Endodermal cell (in vitro differentiated cells): ENCODE measurements at regions not wholly inside any gene's neighbourhood (a gene's known extent, or its start where the extent isn't known, plus 50 kb on each side); places are given as distances from the start of the nearest gene placed in this dataset.

ENCODE experiments used
- DNase-seq: peaks from one replicate; pipeline ENCODE4 v3.0.0-alpha.2; 2017
- H3K27ac ChIP-seq: 2 replicates; pipeline ENCODE4 v1.5.1; 2013; ENCODE audit warnings: mild to moderate bottlenecking, low read depth, low read length, moderate library complexity
- H3K27me3 ChIP-seq: 2 replicates; pipeline ENCODE4 v1.6.1; 2013; ENCODE audit warnings: mild to moderate bottlenecking, low read length, moderate library complexity; ENCODE audit not compliant: insufficient read depth, control insufficient read depth, poor library complexity, severe bottlenecking
- H3K36me3 ChIP-seq: 2 replicates; pipeline ENCODE4 v1.7.0; 2013; ENCODE audit warnings: mild to moderate bottlenecking, low read length, moderate library complexity; ENCODE audit not compliant: control insufficient read depth, insufficient read depth
- H3K4me1 ChIP-seq: one replicate; pipeline ENCODE4 v1.7.0; 2013; ENCODE audit warnings: low read length; ENCODE audit not compliant: control insufficient read depth, insufficient read depth
- H3K4me3 ChIP-seq: 2 replicates; pipeline ENCODE4 v1.5.1; 2013; ENCODE audit warnings: mild to moderate bottlenecking, low read length, moderate library complexity
- H3K9ac ChIP-seq: 2 replicates; pipeline ENCODE4 v1.6.1; 2013; ENCODE audit warnings: mild to moderate bottlenecking, low read length, moderate library complexity; ENCODE audit not compliant: poor library complexity, severe bottlenecking; ENCODE audit errors: extremely low read depth
- H3K9me3 ChIP-seq: 2 replicates; pipeline ENCODE4 v1.6.1; 2013; ENCODE audit warnings: mild to moderate bottlenecking, low read length, moderate library complexity; ENCODE audit not compliant: control insufficient read depth
- H3K27ac Mint-ChIP-seq: 2 replicates; pipeline ENCODE4 v1.8.0; 2020; ENCODE audit warnings: mixed read lengths
- H3K27me3 Mint-ChIP-seq: 2 replicates; pipeline ENCODE4 v1.8.0; 2021; ENCODE audit warnings: mild to moderate bottlenecking, mixed read lengths; ENCODE audit not compliant: insufficient read depth
- H3K36me3 Mint-ChIP-seq: 2 replicates; pipeline ENCODE4 v1.8.0; 2020; ENCODE audit warnings: low read depth, mixed read lengths
- H3K4me1 Mint-ChIP-seq: 2 replicates; pipeline ENCODE4 v1.8.0; 2020; ENCODE audit warnings: mixed read lengths
- H3K4me3 Mint-ChIP-seq: 2 replicates; pipeline ENCODE4 v1.8.0; 2020; ENCODE audit warnings: mild to moderate bottlenecking, moderate library complexity, mixed read lengths
- H3K9me3 Mint-ChIP-seq: 2 replicates; pipeline ENCODE4 v1.8.0; 2020; ENCODE audit warnings: mild to moderate bottlenecking, mixed read lengths
- WGBS, 2 experiments: methylation state at CpG; one replicate each; pipeline versions ENCODE4 v1.1.5 to v1.1.7; 2013; ENCODE audit warnings: missing lambda C conversion rate in 2 of 2, mixed read lengths in 1 of 2; ENCODE audit not compliant: insufficient coverage in 1 of 2, insufficient read length in 1 of 2; 5-methylcytosine and 5-hydroxymethylcytosine counted together
- TF ChIP-seq, protein P1 (sequence below): fragments of 200-600 bp; sonication (generic); conservative IDR thresholded peaks from 2 replicates; pipeline ENCODE4 v1.5.0; 2021; ENCODE audit warnings: antibody characterized with exemption, mild to moderate bottlenecking

DNA sequence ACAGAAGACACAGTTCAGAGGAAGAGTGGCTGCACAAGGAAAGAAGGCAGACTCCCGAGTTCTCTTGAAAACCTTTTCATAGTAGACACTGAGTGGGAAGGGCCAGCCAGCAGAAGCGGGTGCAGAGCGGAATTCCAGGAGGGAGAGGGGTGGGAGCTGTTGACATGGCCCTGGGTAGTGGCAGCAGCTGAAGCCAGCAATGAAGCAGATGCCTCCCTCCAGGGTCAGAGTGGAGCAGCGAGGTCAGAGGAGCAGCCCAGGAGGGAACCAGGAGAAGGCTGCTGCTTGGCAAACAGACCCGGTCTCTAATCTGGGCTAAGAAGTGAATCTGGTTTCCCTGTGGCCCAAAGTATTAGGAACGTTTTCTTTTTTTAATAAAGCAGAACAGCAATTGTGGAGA, 73.9 kb upstream of the SPATA13 start:
- H3K27ac ChIP-seq, result peak overlapping the region; percentile 66
- Mint-ChIP-seq H3K9me3 (no peaks in the 10 kb centered on the region), H3K4me1 (peaks cover 27% of the 10 kb centered on the region), H3K27ac (no peak overlapping the region), H3K27me3 (no peaks in the 10 kb centered on the region), H3K36me3 (no peaks in the 10 kb centered on the region), H3K4me3 (no peak overlapping the region)
- no peaks in the 10 kb centered on the region for H3K27me3 ChIP-seq
- H3K4me1 ChIP-seq, result no peaks in the 10 kb centered on the region
- no peak for DNase-seq
- TF ChIP-seq, protein P1, sequence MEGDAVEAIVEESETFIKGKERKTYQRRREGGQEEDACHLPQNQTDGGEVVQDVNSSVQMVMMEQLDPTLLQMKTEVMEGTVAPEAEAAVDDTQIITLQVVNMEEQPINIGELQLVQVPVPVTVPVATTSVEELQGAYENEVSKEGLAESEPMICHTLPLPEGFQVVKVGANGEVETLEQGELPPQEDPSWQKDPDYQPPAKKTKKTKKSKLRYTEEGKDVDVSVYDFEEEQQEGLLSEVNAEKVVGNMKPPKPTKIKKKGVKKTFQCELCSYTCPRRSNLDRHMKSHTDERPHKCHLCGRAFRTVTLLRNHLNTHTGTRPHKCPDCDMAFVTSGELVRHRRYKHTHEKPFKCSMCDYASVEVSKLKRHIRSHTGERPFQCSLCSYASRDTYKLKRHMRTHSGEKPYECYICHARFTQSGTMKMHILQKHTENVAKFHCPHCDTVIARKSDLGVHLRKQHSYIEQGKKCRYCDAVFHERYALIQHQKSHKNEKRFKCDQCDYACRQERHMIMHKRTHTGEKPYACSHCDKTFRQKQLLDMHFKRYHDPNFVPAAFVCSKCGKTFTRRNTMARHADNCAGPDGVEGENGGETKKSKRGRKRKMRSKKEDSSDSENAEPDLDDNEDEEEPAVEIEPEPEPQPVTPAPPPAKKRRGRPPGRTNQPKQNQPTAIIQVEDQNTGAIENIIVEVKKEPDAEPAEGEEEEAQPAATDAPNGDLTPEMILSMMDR, result no peak
- WGBS, 2 experiments, result 83 to 88% methylated on average over 6 of the region's 6 CpGs
- no peaks in the 10 kb centered on the region for H3K36me3 ChIP-seq
- H3K9me3 ChIP-seq, result no peaks in the 10 kb centered on the region
- H3K4me3 ChIP-seq, result no peak overlapping the region
- H3K9ac ChIP-seq, result no peak overlapping the region

- Mint-ChIP-seq H3K9me3 (no peaks in the 10 kb centered on the region), H3K27me3 (no peaks in the 10 kb centered on the region), H3K4me3 (no peak overlapping the region), H3K4me1 (peaks cover 27% of the 10 kb centered on the region), H3K36me3 (no peaks in the 10 kb centered on the region), H3K27ac (no peak overlapping the region)
- TF ChIP-seq, protein P1, result no peak
- Histone ChIP-seq H3K27ac (no peak overlapping the region), H3K4me3 (no peak overlapping the region), H3K9me3 (no peaks in the 10 kb centered on the region), H3K9ac (no peak overlapping the region), H3K36me3 (no peaks in the 10 kb centered on the region), H3K27me3 (no peaks in the 10 kb centered on the region), H3K4me1 (no peaks in the 10 kb centered on the region)
- WGBS, 2 experiments, result 89 to 90% methylated on average over 5 to 7 of the region's 7 CpGs
- no peak for DNase-seq
These were observed 72.8 kb upstream of the SPATA13 start for GRCh38 chr13:24087605-24088225.

DNA sequence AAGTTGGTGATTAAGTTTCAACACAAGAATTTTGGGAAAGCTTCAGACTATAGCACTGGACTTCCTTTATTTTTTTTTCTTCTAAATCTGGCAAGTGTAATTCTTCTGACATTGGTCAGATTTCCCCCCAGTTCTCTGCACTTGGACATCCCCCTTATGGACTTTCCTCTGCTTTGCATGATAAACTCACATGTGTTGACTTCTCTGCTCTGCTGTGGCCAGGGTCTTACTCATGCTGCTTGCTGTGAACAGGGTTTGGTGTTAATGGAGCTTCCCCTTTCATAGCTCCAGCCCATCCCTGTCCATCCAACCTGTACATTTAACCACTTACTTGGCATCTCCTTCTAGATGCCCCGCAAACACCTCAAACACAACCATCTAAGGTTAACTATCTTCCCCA, 70.5 kb upstream of the SPATA13 start:
- Histone ChIP-seq H3K9ac (no peak overlapping the region), H3K9me3 (no peaks in the 10 kb centered on the region), H3K27ac (no peak overlapping the region), H3K4me3 (no peak overlapping the region), H3K4me1 (no peaks in the 10 kb centered on the region), H3K27me3 (no peaks in the 10 kb centered on the region), H3K36me3 (no peaks in the 10 kb centered on the region)
- Mint-ChIP-seq H3K9me3 (no peaks in the 10 kb centered on the region), H3K4me1 (peaks cover 14% of the 10 kb centered on the region), H3K27ac (no peak overlapping the region), H3K36me3 (no peaks in the 10 kb centered on the region), H3K4me3 (no peak overlapping the region), H3K27me3 (no peaks in the 10 kb centered on the region)
- 90 to 91% methylated on average over 1 of the region's 1 CpG for WGBS, 2 experiments
- no peak for DNase-seq
- TF ChIP-seq, protein P1, result no peak
